Activated CD4-positive, CD25-positive, alpha-beta regulatory T cell treated with anti-CD3 and anti-CD28 coated beads, Interleukin-2, amount 50 U/mL, for 72 hours (primary cell): ENCODE measurements at regions not wholly inside any gene's neighbourhood (a gene's known extent, or its start where the extent isn't known, plus 50 kb on each side); places are given as distances from the start of the nearest gene placed in this dataset.

Experiments used
- DNase-seq: peaks from one replicate; pipeline ENCODE4 v3.0.0; 2021

- no peak for DNase-seq
Measured at GRCh38 chr14:49971156-49972130, 78.6 kb downstream of the ARF6 start.

- DNase-seq = no peak
Measured at GRCh38 chr14:49972131-49972671, 79.3 kb downstream of the ARF6 start.

GRCh38 chr14:49972823-49973222, 79.9 kb downstream of the ARF6 start:
- no peak for DNase-seq

DNA sequence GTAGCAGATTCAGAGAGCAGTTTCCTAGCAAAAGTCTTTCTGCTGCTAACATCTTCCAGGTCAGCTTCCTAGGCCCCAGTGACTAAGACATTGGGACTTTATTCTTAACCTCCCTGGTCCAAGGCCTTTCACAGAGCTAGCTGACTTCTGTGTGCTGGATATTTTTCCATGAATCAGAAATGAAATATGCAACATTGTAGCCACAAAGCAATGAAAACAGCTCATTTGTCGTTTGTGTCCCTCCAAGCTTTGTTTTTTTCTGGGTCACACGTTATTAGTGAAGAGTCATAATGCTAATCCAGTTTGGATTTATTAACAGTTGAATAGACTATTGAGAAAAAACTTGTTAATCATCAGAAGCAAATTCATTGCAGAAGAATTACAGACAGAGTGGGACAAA, 82.4 kb downstream of the ARF6 start:
- no peak for DNase-seq

GRCh38 chr14:49975799-49976198, 82.9 kb downstream of the ARF6 start:
- no peak for DNase-seq

DNA sequence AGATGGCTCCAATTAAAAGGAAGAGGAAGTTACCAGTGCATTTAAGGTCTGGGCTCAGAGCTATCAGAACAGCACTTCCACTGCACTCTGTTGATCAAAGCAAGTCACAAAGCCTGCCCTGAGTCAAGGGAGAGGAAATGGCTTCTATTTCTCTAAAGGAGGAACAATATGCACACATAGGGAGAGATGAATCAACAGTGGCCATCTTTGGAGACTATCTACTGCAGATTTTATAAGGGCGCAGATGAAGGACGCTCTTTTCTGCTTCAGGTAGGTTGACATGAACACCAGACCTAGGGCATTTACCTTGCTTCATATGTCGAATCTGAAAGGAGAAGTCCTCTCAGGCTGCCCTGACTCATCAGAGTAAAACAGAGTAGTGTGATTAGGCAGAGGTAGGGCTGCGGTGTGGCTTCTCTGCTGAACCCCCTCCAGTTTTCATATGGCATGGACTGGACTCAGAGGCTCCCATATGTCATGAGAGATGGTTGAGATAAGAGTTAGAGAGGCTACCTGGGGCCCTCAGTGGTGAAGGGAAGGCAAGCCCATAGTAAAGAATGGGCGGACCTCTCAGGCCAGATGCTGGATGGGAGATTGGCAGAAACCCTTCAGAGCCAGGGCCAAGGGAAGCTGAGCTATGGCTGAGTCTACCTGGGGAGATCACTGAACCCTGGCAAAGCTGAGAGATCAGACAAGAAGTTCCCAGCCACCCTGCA, 84.4 kb downstream of the ARF6 start:
- no peak for DNase-seq

- no peak for DNase-seq
Measured at GRCh38 chr14:49980027-49980426, 87.1 kb downstream of the ARF6 start.

DNA sequence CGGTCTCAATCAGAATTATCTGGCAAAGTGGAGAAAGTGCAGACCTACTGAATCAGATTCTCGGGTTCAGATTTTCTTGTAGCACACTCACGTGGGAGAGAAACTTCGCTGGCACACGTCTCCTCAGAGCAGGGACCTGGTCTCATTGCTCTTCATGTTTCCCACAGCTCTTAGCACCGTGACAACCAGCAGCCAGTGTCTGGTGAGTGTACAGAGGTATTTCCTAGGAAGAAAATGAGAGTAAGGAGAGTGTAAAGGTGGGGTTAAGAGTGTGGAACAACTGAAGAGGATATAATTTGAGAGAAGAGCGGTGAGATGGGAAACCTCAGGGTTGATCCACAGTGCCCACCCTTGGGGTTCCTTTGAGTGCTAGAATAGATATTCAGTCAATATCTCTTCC, 89.2 kb downstream of the ARF6 start:
- DNase-seq = no peak

GRCh38 chr14:49982501-49982951, 89.6 kb downstream of the ARF6 start:
- DNase-seq = no peak

- DNase-seq = no peak
Measured at GRCh38 chr14:49984424-49984823, 91.5 kb downstream of the ARF6 start.

- DNase-seq = no peak
Measured at GRCh38 chr14:49986343-49987014, 93.6 kb downstream of the ARF6 start.

DNA sequence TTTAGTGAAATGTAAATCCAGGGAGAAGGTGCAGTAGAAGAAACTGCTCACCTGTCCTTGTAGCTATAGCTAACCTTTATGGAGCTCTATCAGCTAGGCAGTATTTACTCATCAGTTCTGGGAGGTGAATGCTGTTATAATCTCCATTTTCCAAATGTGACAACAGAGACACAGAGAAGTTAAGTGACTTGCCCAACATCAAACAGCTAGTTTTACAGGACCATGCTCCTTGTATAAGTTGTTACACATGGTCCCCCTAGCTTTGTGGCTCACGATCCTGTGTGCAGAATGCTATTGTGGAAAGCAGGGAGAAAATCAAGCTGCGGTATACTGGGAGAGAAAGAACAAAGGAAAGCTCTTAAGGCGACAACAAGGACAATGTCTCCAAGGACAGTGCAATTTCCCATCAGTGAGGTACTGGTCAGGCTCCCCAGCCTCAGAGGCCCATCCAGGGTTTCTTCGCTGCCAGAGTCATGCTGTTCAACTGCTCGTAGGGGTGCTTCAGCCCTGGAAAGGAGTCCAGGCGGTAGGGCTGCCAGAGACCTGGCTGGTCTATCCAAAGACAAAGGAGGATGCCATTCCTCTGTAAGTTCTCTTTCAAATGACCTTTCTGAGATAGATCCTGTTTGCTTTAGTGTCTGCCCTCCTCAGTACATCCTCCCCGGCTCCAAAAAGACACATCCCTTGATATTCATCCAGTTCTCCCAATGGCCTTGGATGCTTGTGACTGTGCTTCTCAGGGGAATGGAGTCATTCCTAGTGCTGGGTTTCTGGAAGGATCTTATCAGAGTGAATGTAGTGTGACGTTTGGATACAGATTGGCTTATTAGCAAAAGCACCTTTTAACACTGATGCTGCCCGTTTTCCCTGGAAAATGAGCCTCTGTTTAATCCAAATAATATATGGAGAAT, 95.5 kb downstream of the ARF6 start:
- DNase-seq = no peak

DNA sequence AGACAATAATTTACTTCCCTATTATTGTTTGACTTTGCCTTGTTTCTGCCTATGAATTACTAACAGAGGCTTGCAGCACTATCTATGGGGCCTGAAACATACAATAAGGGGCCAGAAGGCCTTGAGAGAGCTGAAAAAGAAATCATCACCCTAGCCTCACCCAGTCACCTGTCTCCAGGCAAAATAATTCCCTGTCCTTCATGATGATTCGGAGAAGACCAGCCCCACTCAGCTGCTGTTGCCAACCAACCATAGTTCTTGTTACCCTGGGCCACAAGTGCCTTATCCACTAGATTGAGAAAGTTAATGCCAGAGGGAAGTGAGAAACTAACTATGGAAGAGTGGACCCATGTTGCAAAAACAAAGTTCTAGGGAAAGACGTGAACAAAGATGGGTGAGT, 97.1 kb downstream of the ARF6 start:
- no peak for DNase-seq

DNA sequence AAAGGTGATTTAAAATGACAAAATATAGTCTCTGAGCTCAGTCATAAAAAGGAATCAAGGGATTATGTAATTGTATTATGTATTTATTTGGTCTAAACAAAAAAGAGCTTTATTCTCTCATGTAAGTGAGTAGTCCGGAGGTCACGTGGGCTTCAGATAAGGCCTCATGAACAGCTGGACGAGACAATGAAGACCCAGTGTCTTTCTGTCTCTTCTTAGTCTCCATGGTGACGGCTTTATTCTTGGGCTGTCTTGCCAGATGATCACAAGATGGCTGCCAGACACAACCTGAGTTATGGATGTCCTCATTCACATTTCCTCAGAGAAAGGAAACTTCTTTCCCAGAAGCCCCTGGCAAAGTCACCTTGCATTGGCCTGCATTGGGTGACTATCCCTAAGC, 98.6 kb downstream of the ARF6 start:
- DNase-seq = no peak

GRCh38 chr14:49992036-49992435, 99.2 kb downstream of the ARF6 start:
- DNase-seq = no peak

DNA sequence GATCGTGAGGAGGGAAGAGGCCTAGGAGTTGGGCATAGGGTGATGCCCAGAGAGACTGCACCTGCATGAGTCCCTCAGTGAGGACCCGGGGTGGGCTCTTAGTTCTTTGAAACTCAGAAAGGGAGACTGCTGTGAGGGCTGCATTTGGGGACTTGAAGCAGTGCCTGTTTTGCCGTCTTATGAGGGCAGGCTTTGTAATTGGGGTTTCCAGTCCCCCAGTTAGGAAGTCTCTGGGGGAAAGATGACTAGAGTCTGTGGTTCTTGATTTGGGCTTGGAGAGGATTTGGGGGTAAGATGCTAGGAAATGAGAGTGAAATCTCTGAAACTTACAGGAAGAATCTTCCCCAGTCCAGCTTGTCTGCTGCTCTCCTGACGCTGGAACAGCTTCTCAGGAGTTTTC, 99.6 kb downstream of the ARF6 start:
- DNase-seq = no peak

GRCh38 chr14:49992901-49993339, 100.0 kb downstream of the ARF6 start:
- DNase-seq = peak; percentile 69

DNA sequence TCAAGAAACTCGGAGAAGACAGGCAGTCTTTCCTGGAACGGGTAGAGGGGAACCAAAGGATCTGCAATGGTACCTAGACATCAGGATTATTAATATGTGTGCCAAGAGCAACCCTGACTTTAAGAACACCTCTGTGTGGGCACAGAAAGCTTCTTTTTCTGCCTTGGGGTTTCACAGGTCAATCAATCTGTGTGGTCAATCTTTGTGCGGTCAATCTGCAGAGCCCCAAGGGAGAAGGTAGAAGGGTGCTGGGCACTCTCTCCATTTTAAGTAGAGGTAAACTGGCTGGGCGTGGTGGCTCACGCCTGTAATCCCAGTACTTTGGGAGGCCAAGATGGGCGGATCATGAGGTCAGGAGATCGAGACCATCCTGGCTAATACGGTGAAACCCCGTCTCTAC, 100.7 kb downstream of the ARF6 start:
- DNase-seq = no peak

GRCh38 chr14:49994951-49995561, 102.2 kb downstream of the ARF6 start:
- DNase-seq = no peak

DNA sequence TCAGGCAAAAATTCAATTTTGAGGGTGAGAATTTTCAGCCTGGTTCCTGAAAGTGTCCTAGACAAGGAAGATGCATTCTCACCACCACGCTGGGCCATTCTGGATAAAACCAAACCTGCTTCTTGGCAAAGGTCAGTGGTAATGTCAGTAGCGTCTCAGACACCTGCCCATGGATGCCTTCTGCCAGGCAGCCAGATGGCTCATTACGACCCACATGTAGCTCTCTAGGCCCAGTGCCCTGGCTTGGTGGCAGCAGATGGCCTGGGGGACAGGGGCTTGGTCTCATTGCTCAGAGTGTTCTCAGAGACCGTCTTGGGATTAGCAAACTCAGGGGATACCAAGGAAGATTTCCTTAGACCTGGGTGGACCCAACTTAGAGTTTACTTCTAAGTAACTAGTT, 105.1 kb downstream of the ARF6 start:
- no peak for DNase-seq

GRCh38 chr14:49999146-49999761, 106.4 kb downstream of the ARF6 start:
- DNase-seq = peak; percentile 72
